PC-3 (cell line): ENCODE measurements at regions not wholly inside any gene's neighbourhood (a gene's known extent, or its start where the extent isn't known, plus 50 kb on each side); places are given as distances from the start of the nearest gene placed in this dataset.

Experiments
- ATAC-seq: fragments of 200-7000 bp; cut with Tn5 transposase; 2 replicates; pipeline ENCODE4 v1.9.1; 2020; ENCODE audit warnings: mild to moderate bottlenecking, moderate library complexity
- BruUV-seq: library from RNA; stranded (reverse); fragments of 400-500 nt; replicated peaks from 2 replicates; lab custom pipeline; 2021; lab: Mats Ljungman, UMichigan
- CTCF ChIA-PET: fragments of 300-600 bp; sonication (Branson Sonifier 250); formaldehyde crosslinking; loops from one replicate; lab custom pipeline; 2022; ENCODE audit warnings: antibody characterized with exemption; lab: Charles Lee
- POLR2A ChIA-PET: fragments of 300-600 bp; sonication (Branson Sonifier 250); formaldehyde crosslinking; loops from one replicate; lab custom pipeline; 2022; ENCODE audit warnings: antibody characterized with exemption; ENCODE audit not compliant: unreplicated experiment; lab: Charles Lee
- DNase-seq: peaks from one replicate; pipeline ENCODE4 v3.0.0-alpha.2; 2015
- H2AFZ ChIP-seq: fragments of 300-600 bp; sonication (generic); 2 replicates; pipeline ENCODE4 v1.6.0; 2016; ENCODE audit warnings: antibody characterized with exemption, low read length
- H3F3A ChIP-seq: fragments of 300-600 bp; sonication (generic); one replicate; pipeline ENCODE4 v1.6.0; 2017; ENCODE audit warnings: antibody characterized with exemption, low read length, control low read depth, mild to moderate bottlenecking; ENCODE audit not compliant: unreplicated experiment
- H3K27ac ChIP-seq: fragments of 300-600 bp; sonication (generic); 2 replicates; pipeline ENCODE4 v1.5.1; 2016; ENCODE audit warnings: mild to moderate bottlenecking, low read length
- H3K27me3 ChIP-seq: fragments of 300-600 bp; sonication (generic); 2 replicates; pipeline ENCODE4 v1.6.1; 2016; ENCODE audit warnings: low read length, mixed read lengths
- H3K36me3 ChIP-seq: fragments of 300-600 bp; sonication (generic); 2 replicates; pipeline ENCODE4 v1.6.1; 2016; ENCODE audit warnings: low read depth, mixed run types, low read length, mixed read lengths
- H3K4me1 ChIP-seq: fragments of 300-600 bp; sonication (generic); 2 replicates; pipeline ENCODE4 v1.5.1; 2016; ENCODE audit warnings: low read length; ENCODE audit not compliant: insufficient read depth
- H3K4me2 ChIP-seq: fragments of 300-600 bp; sonication (generic); 2 replicates; pipeline ENCODE4 v1.6.0; 2016; ENCODE audit warnings: low read length
- H3K4me3 ChIP-seq: fragments of 300-600 bp; sonication (generic); 2 replicates; pipeline ENCODE4 v1.5.1; 2016; ENCODE audit warnings: mild to moderate bottlenecking, low read length, mixed read lengths
- H3K79me2 ChIP-seq: fragments of 300-600 bp; sonication (generic); 2 replicates; pipeline ENCODE4 v1.6.1; 2017; ENCODE audit warnings: low read length, mixed read lengths
- H3K9ac ChIP-seq: fragments of 300-600 bp; sonication (generic); 2 replicates; pipeline ENCODE4 v1.6.0; 2016; ENCODE audit warnings: mild to moderate bottlenecking, low read length
- H3K9me2 ChIP-seq: fragments of 300-600 bp; sonication (generic); replicated peaks from 2 replicates; pipeline ENCODE4 v1.6.1; 2016; ENCODE audit warnings: mixed run types, low read length, mixed read lengths
- H3K9me3 ChIP-seq: fragments of 300-600 bp; sonication (generic); 2 replicates; pipeline ENCODE4 v1.6.1; 2016; ENCODE audit warnings: low read length, mixed read lengths
- H4K20me1 ChIP-seq: fragments of 300-600 bp; sonication (generic); 2 replicates; pipeline ENCODE4 v1.6.1; 2016; ENCODE audit warnings: low read length, mixed read lengths
- EZH2 ChIP-seq: fragments of 300-600 bp; sonication (generic); IDR thresholded peaks from one replicate; pipeline ENCODE4 v1.6.1; 2017; ENCODE audit warnings: antibody characterized with exemption, mild to moderate bottlenecking, low read length; ENCODE audit not compliant: unreplicated experiment
- EZH2phosphoT487 ChIP-seq: fragments of 300-600 bp; sonication (generic); IDR thresholded peaks from 2 replicates; pipeline ENCODE4 v1.6.1; 2018; ENCODE audit warnings: mild to moderate bottlenecking, antibody characterized with exemption, low read length, borderline replicate concordance
- intact Hi-C: fragments of 100-400 bp; cut with micrococcal nuclease; formaldehyde crosslinking; loops from 2 replicates; pipeline ENCODE4 v1.9.0; 2023
- TF ChIP-seq, protein P1 (sequence below): fragments of 300-600 bp; sonication (generic); conservative IDR thresholded peaks from 2 replicates; pipeline ENCODE4 v1.5.1; 2017; ENCODE audit warnings: antibody characterized with exemption, low read depth, mild to moderate bottlenecking, low read length

DNA sequence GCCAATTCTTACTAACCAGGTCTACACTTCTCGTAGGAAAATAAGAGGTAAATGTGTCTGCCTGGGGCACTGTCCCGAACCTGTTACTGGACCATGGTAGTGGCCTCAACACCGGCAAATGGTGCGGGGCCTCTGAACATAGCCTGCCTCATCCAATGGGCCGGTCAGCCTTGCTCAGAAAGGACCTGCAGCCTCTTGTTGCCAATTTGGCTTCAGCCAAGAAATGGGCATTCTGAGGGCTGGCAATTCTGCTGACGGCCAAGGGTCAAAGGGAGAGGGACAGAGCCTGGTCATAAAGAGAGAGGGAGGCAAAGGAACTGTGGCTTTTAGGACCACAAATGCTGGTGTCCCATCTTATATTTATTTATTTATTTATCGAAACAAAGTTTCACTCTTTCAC lies 69.5 kb upstream of the ATP6AP2 start:
- intact Hi-C loops = no loop called here
- Histone ChIP-seq H3K4me2 (no peak overlapping the region), H3K9me3 (no peaks in the 10 kb centered on the region), H4K20me1 (no peaks in the 10 kb centered on the region), H3K4me1 (no peaks in the 10 kb centered on the region), H3K9me2 (no peaks in the 10 kb centered on the region), H3K27ac (no peak overlapping the region), H3F3A (no peaks in the 10 kb centered on the region), H3K4me3 (no peak overlapping the region), H3K79me2 (no peaks in the 10 kb centered on the region), H3K36me3 (no peaks in the 10 kb centered on the region), H3K27me3 (peaks cover 9% of the 10 kb centered on the region; the same call in 1 of the 2 replicates), H2AFZ (no peak overlapping the region), H3K9ac (no peak overlapping the region)
- no peak for DNase-seq
- CTCF ChIA-PET = no interaction called here
- POLR2A ChIA-PET = no interaction called here
- TF ChIP-seq EZH2phosphoT487 (no peak), EZH2 (no peak)
- TF ChIP-seq, protein P1, sequence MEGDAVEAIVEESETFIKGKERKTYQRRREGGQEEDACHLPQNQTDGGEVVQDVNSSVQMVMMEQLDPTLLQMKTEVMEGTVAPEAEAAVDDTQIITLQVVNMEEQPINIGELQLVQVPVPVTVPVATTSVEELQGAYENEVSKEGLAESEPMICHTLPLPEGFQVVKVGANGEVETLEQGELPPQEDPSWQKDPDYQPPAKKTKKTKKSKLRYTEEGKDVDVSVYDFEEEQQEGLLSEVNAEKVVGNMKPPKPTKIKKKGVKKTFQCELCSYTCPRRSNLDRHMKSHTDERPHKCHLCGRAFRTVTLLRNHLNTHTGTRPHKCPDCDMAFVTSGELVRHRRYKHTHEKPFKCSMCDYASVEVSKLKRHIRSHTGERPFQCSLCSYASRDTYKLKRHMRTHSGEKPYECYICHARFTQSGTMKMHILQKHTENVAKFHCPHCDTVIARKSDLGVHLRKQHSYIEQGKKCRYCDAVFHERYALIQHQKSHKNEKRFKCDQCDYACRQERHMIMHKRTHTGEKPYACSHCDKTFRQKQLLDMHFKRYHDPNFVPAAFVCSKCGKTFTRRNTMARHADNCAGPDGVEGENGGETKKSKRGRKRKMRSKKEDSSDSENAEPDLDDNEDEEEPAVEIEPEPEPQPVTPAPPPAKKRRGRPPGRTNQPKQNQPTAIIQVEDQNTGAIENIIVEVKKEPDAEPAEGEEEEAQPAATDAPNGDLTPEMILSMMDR = no peak
- no TSS peak for BruUV-seq
- no peak for ATAC-seq

- CTCF ChIA-PET = no interaction called here
- no peaks in the 10 kb centered on the region for H3K9me2 ChIP-seq
- intact Hi-C loops = no loop called here
- no peak overlapping the region for H2AFZ ChIP-seq
- no peak overlapping the region for H3K4me2 ChIP-seq
- TF ChIP-seq EZH2phosphoT487 (no peak), EZH2 (no peak)
- TF ChIP-seq, protein P1 = no peak
- H3K4me1 ChIP-seq = no peaks in the 10 kb centered on the region
- POLR2A ChIA-PET = no interaction called here
- BruUV-seq = no TSS peak
- no peaks in the 10 kb centered on the region for H3K9me3 ChIP-seq
- no peaks in the 10 kb centered on the region for H3K79me2 ChIP-seq
- no peak overlapping the region for H3K27ac ChIP-seq
- no peak overlapping the region for H3K9ac ChIP-seq
- H3F3A ChIP-seq = no peaks in the 10 kb centered on the region
- no peaks in the 10 kb centered on the region for H4K20me1 ChIP-seq
- no peaks in the 10 kb centered on the region for H3K36me3 ChIP-seq
- ATAC-seq (no peak), DNase-seq (no peak)
- H3K4me3 ChIP-seq = no peak overlapping the region
- H3K27me3 ChIP-seq = peaks cover 9% of the 10 kb centered on the region; the same call in 1 of the 2 replicates
Measured at GRCh38 chrX:40508560-40508959, 72.2 kb upstream of the ATP6AP2 start.

GRCh38 chrX:40506201-40506985 lies 74.4 kb upstream of the ATP6AP2 start:
- Histone ChIP-seq H3K79me2 (no peaks in the 10 kb centered on the region), H3K4me2 (no peak overlapping the region), H3K27me3 (peaks cover 18% of the 10 kb centered on the region), H2AFZ (no peak overlapping the region), H3K9ac (no peak overlapping the region), H3K9me2 (no peaks in the 10 kb centered on the region), H3K27ac (no peak overlapping the region), H3K4me1 (no peaks in the 10 kb centered on the region), H3F3A (no peaks in the 10 kb centered on the region), H3K9me3 (no peaks in the 10 kb centered on the region), H3K4me3 (no peak overlapping the region), H3K36me3 (no peaks in the 10 kb centered on the region), H4K20me1 (no peaks in the 10 kb centered on the region)
- ATAC-seq (no peak), DNase-seq (no peak)
- POLR2A ChIA-PET = no interaction called here
- intact Hi-C loops = no loop called here
- TF ChIP-seq, protein P1 = no peak
- no peak for TF ChIP-seq EZH2
- TF ChIP-seq EZH2phosphoT487 = no peak
- CTCF ChIA-PET = no interaction called here
- no TSS peak for BruUV-seq
